Calu3 (cell line): ENCODE measurements at regions not wholly inside any gene's neighbourhood (a gene's known extent, or its start where the extent isn't known, plus 50 kb on each side); places are given as distances from the start of the nearest gene placed in this dataset.

Source experiments
- BruUV-seq: library from RNA; stranded (reverse); fragments of 400-500 nt; replicated peaks from 2 replicates; lab custom pipeline; 2021; lab: Mats Ljungman, UMichigan
- CTCF ChIA-PET: fragments of 300-600 bp; sonication (Branson Sonifier 250); formaldehyde crosslinking; loops from one replicate; lab custom pipeline; 2022; ENCODE audit warnings: antibody characterized with exemption; lab: Charles Lee
- DNase-seq: peaks from one replicate; pipeline ENCODE4 v3.0.0; 2022
- H3K27ac Mint-ChIP-seq: one replicate; pipeline ENCODE4 v1.8.0; 2022; ENCODE audit warnings: mixed read lengths; ENCODE audit not compliant: unreplicated experiment
- H3K27me3 Mint-ChIP-seq: one replicate; pipeline ENCODE4 v1.8.0; 2022; ENCODE audit warnings: mixed read lengths; ENCODE audit not compliant: unreplicated experiment
- H3K36me3 Mint-ChIP-seq: one replicate; pipeline ENCODE4 v1.8.0; 2022; ENCODE audit warnings: mild to moderate bottlenecking, moderate library complexity, mixed read lengths; ENCODE audit not compliant: insufficient read depth, unreplicated experiment
- H3K4me1 Mint-ChIP-seq: one replicate; pipeline ENCODE4 v1.8.0; 2022; ENCODE audit warnings: mild to moderate bottlenecking, low read depth, mixed read lengths; ENCODE audit not compliant: unreplicated experiment
- H3K4me3 Mint-ChIP-seq: one replicate; pipeline ENCODE4 v1.8.0; 2022; ENCODE audit warnings: mild to moderate bottlenecking, low read depth, moderate library complexity, mixed read lengths; ENCODE audit not compliant: unreplicated experiment
- H3K9me3 Mint-ChIP-seq: one replicate; pipeline ENCODE4 v1.8.0; 2022; ENCODE audit warnings: low read depth, mixed read lengths; ENCODE audit not compliant: unreplicated experiment
- intact Hi-C: fragments of 100-400 bp; cut with micrococcal nuclease; formaldehyde crosslinking; loops from one replicate; pipeline ENCODE4 v1.10.0; 2022; ENCODE audit not compliant: unreplicated experiment
- TF ChIP-seq, protein P1 (sequence below): fragments of 200-600 bp; IDR thresholded peaks from one replicate; pipeline ENCODE4 v1.8.0; 2022; ENCODE audit warnings: antibody characterized with exemption; ENCODE audit not compliant: unreplicated experiment

DNA sequence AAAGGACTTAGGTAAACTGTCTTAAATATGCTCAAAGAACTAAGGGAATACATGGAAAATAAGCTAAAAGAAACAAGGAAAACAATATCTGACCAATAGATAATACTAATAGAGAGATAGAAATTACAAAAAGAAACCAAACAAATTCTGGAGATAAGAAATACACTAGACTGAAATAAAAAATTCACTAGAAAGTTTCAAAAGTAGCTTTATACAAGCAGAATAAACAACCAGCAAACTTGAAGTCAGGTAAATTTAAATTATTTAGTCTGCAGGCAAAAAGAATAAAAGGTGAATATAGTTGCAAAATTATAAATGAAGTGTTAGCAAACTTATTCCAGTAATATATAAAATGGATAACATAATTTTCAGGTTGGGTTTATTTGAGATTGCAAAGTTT is 760.9 kb upstream of the INTU start:
- TF ChIP-seq, protein P1, sequence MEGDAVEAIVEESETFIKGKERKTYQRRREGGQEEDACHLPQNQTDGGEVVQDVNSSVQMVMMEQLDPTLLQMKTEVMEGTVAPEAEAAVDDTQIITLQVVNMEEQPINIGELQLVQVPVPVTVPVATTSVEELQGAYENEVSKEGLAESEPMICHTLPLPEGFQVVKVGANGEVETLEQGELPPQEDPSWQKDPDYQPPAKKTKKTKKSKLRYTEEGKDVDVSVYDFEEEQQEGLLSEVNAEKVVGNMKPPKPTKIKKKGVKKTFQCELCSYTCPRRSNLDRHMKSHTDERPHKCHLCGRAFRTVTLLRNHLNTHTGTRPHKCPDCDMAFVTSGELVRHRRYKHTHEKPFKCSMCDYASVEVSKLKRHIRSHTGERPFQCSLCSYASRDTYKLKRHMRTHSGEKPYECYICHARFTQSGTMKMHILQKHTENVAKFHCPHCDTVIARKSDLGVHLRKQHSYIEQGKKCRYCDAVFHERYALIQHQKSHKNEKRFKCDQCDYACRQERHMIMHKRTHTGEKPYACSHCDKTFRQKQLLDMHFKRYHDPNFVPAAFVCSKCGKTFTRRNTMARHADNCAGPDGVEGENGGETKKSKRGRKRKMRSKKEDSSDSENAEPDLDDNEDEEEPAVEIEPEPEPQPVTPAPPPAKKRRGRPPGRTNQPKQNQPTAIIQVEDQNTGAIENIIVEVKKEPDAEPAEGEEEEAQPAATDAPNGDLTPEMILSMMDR: no peak
- H3K27ac Mint-ChIP-seq: no peak overlapping the region
- no peaks in the 10 kb centered on the region for H3K4me1 Mint-ChIP-seq
- H3K27me3 Mint-ChIP-seq: no peaks in the 10 kb centered on the region
- H3K4me3 Mint-ChIP-seq: no peak overlapping the region
- intact Hi-C loops: no loop called here
- H3K36me3 Mint-ChIP-seq: no peaks in the 10 kb centered on the region
- H3K9me3 Mint-ChIP-seq: peaks cover 12% of the 10 kb centered on the region
- BruUV-seq: no TSS peak
- CTCF ChIA-PET: no interaction called here
- DNase-seq: no peak

DNA sequence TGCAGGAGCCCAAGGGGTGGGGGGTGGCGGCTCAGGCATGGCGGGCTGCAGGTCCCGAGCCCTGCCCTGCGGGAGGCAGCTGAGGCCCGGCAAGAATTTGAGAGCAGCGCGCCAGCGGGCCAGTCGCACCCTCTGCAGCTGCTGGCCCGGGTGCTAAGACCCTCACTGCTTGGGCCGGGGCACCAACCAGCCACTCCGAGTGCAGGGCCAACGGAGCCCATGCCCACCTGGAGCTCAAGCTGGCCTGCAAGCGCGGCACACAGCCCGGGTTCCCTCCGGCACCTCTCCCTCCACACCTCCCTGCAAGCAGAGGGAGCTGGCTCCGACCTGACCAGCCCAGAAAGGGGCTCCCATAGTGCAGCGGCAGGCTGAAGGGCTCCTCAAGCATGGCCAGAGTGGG is 758.2 kb upstream of the INTU start:
- no peaks in the 10 kb centered on the region for H3K36me3 Mint-ChIP-seq
- DNase-seq: no peak
- no peak overlapping the region for H3K4me3 Mint-ChIP-seq
- intact Hi-C loops: no loop called here
- peaks cover 5% of the 10 kb centered on the region for H3K9me3 Mint-ChIP-seq
- BruUV-seq: no TSS peak
- H3K27me3 Mint-ChIP-seq: no peaks in the 10 kb centered on the region
- H3K4me1 Mint-ChIP-seq: no peaks in the 10 kb centered on the region
- CTCF ChIA-PET: no interaction called here
- TF ChIP-seq, protein P1: no peak
- H3K27ac Mint-ChIP-seq: no peak overlapping the region

DNA sequence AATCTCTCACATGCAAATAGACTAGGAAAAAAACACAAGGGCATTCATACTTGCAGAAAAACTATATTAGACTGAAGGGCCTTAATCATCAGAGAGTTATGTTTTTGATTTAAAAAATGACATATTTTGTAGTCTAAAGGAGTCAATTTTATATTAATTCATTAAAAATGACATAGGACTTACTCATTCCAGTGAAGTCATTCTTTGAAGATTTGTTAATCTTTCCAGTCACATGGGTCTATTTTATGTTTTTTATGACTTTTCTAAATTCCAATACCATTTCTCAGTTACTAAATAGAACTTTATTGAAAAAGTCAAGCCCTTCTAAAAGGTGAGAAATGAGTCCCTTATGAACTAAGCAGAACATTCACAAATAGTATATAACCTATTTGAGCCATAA is 743.8 kb upstream of the INTU start:
- Mint-ChIP-seq H3K36me3 (no peaks in the 10 kb centered on the region), H3K4me1 (no peaks in the 10 kb centered on the region), H3K9me3 (no peaks in the 10 kb centered on the region), H3K27me3 (no peaks in the 10 kb centered on the region), H3K27ac (no peak overlapping the region), H3K4me3 (no peak overlapping the region)
- intact Hi-C loops: no loop called here
- CTCF ChIA-PET: no interaction called here
- DNase-seq: no peak
- TF ChIP-seq, protein P1: no peak
- no TSS peak for BruUV-seq

DNA sequence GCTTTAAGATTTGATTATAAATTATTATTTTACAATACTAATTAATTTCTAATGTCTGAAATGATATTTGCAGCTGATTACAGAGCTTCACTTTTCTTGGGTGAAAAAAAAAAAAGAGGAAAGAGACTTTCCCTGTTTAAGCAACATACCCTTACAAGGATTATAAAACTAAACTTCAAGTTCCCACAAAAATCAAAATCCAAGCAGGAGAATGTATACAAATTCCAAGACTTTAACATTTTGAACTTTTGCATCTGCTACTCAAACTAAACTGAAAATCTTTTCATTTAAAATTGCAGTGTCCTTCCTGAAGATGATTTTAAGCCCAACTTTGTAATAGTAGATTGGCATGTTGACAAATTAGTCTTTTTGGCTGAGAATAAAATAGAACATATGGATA is 742.4 kb upstream of the INTU start:
- H3K9me3 Mint-ChIP-seq: no peaks in the 10 kb centered on the region
- BruUV-seq: no TSS peak
- H3K36me3 Mint-ChIP-seq: no peaks in the 10 kb centered on the region
- no peak for DNase-seq
- TF ChIP-seq, protein P1: no peak
- intact Hi-C loops: no loop called here
- no peaks in the 10 kb centered on the region for H3K27me3 Mint-ChIP-seq
- no peak overlapping the region for H3K27ac Mint-ChIP-seq
- no peak overlapping the region for H3K4me3 Mint-ChIP-seq
- no peaks in the 10 kb centered on the region for H3K4me1 Mint-ChIP-seq
- CTCF ChIA-PET: no interaction called here
